H9 (cell line): ENCODE measurements at regions not wholly inside any gene's neighbourhood (a gene's known extent, or its start where the extent isn't known, plus 50 kb on each side); places are given as distances from the start of the nearest gene placed in this dataset.

Source experiments
- DNase-seq: peaks from one replicate; pipeline ENCODE4 v3.0.0-alpha.2; 2017
- H2AFZ ChIP-seq: one replicate; pipeline ENCODE4 v1.6.1; 2013; ENCODE audit warnings: mild to moderate bottlenecking, low read length, control low read depth, moderate library complexity
- H2AK5ac ChIP-seq: 2 replicates; pipeline ENCODE4 v1.6.1; 2013; ENCODE audit warnings: low read length, control low read depth, mixed read lengths; ENCODE audit not compliant: insufficient read length
- H2BK120ac ChIP-seq: one replicate; pipeline ENCODE4 v1.6.1; 2013; ENCODE audit warnings: low read depth, mild to moderate bottlenecking, low read length, control low read depth, inconsistent platforms; ENCODE audit not compliant: poor library complexity, severe bottlenecking
- H2BK12ac ChIP-seq: 2 replicates; pipeline ENCODE4 v1.6.1; 2013; ENCODE audit warnings: low read length, control low read depth, mixed read lengths, low read depth; ENCODE audit not compliant: insufficient read length
- H2BK15ac ChIP-seq: 2 replicates; pipeline ENCODE4 v1.6.1; 2013; ENCODE audit warnings: low read depth, low read length, control low read depth
- H2BK20ac ChIP-seq: one replicate; pipeline ENCODE4 v1.6.1; 2013; ENCODE audit warnings: low read depth, mild to moderate bottlenecking, low read length, control low read depth, inconsistent platforms; ENCODE audit not compliant: poor library complexity, severe bottlenecking
- H2BK5ac ChIP-seq: 2 replicates; pipeline ENCODE4 v1.6.1; 2013; ENCODE audit warnings: low read length, control low read depth, mixed read lengths; ENCODE audit not compliant: insufficient read length
- H3K14ac ChIP-seq: 2 replicates; pipeline ENCODE4 v1.6.1; 2013; ENCODE audit warnings: low read length, control low read depth; ENCODE audit not compliant: insufficient read depth
- H3K18ac ChIP-seq: 2 replicates; pipeline ENCODE4 v1.6.1; 2013; ENCODE audit warnings: low read depth, mild to moderate bottlenecking, mixed read lengths, low read length, control low read depth; ENCODE audit not compliant: insufficient read length
- H3K23ac ChIP-seq: 2 replicates; pipeline ENCODE4 v1.6.1; 2013; ENCODE audit warnings: low read length, control low read depth, mixed read lengths, low read depth; ENCODE audit not compliant: insufficient read length
- H3K23me2 ChIP-seq: 2 replicates; pipeline ENCODE4 v1.6.1; 2013; ENCODE audit warnings: low read depth, mild to moderate bottlenecking, mixed read lengths, low read length, control low read depth; ENCODE audit not compliant: insufficient read length, poor library complexity, severe bottlenecking
- H3K27ac ChIP-seq: 2 replicates; pipeline ENCODE4 v1.5.1; 2013; ENCODE audit warnings: low read length, control low read depth, mixed read lengths, low read depth; ENCODE audit not compliant: insufficient read length
- H3K27me3 ChIP-seq: 2 replicates; pipeline ENCODE4 v1.6.1; 2013; ENCODE audit warnings: low read length, control low read depth, inconsistent platforms; ENCODE audit not compliant: insufficient read depth
- H3K4ac ChIP-seq: 2 replicates; pipeline ENCODE4 v1.6.1; 2013; ENCODE audit warnings: low read depth, mild to moderate bottlenecking, control low read depth, inconsistent platforms, low read length, moderate library complexity
- H3K4me1 ChIP-seq: 2 replicates; pipeline ENCODE4 v1.6.1; 2013; ENCODE audit warnings: low read length, control low read depth, inconsistent platforms; ENCODE audit not compliant: insufficient read depth
- H3K4me2 ChIP-seq: 2 replicates; pipeline ENCODE4 v1.6.1; 2013; ENCODE audit warnings: low read length, control low read depth, mixed read lengths; ENCODE audit not compliant: insufficient read length, insufficient read depth
- H3K56ac ChIP-seq: 2 replicates; pipeline ENCODE4 v1.6.1; 2013; ENCODE audit warnings: low read depth, mild to moderate bottlenecking, mixed read lengths, low read length, control low read depth; ENCODE audit not compliant: insufficient read length
- H3K79me1 ChIP-seq: 2 replicates; pipeline ENCODE4 v1.6.1; 2013; ENCODE audit warnings: low read depth, mild to moderate bottlenecking, moderate library complexity, low read length, control low read depth, inconsistent platforms; ENCODE audit not compliant: insufficient read depth, poor library complexity, severe bottlenecking
- H3K79me2 ChIP-seq: 2 replicates; pipeline ENCODE4 v1.6.1; 2013; ENCODE audit warnings: low read length, control low read depth, inconsistent platforms; ENCODE audit not compliant: insufficient read depth
- H3K9ac ChIP-seq: 2 replicates; pipeline ENCODE4 v1.6.1; 2013; ENCODE audit warnings: low read length, control low read depth, mixed read lengths; ENCODE audit not compliant: insufficient read length; ENCODE audit errors: extremely low read depth
- H3K9me3 ChIP-seq: one replicate; pipeline ENCODE4 v1.6.1; 2013; ENCODE audit warnings: low read depth, low read length, inconsistent platforms; ENCODE audit not compliant: control insufficient read depth
- H3T11ph ChIP-seq: one replicate; pipeline ENCODE4 v1.6.1; 2013; ENCODE audit warnings: mild to moderate bottlenecking, low read length, control low read depth, inconsistent platforms
- H4K20me1 ChIP-seq: one replicate; pipeline ENCODE4 v1.6.1; 2013; ENCODE audit not compliant: control insufficient read depth, insufficient read length, insufficient read depth
- H4K5ac ChIP-seq: 2 replicates; pipeline ENCODE4 v1.6.1; 2013; ENCODE audit warnings: low read depth, mild to moderate bottlenecking, mixed read lengths, low read length, control low read depth; ENCODE audit not compliant: insufficient read length
- H4K8ac ChIP-seq: replicated peaks from 2 replicates; pipeline ENCODE4 v1.6.1; 2013; ENCODE audit warnings: low read length, control low read depth, mixed read lengths, low read depth; ENCODE audit not compliant: insufficient read length
- H4K91ac ChIP-seq: 2 replicates; pipeline ENCODE4 v1.6.1; 2013; ENCODE audit warnings: low read depth, mild to moderate bottlenecking, moderate library complexity, mixed read lengths, low read length, control low read depth; ENCODE audit not compliant: insufficient read length
- H3K27ac Mint-ChIP-seq, 3 experiments: 2 replicates in 2 of 3; 3 replicates in 1 of 3; pipeline ENCODE4 v1.8.0; 2020 to 2021; ENCODE audit warnings: mixed read lengths in 3 of 3, mild to moderate bottlenecking in 1 of 3, moderate library complexity in 1 of 3
- H3K27me3 Mint-ChIP-seq: 2 replicates; pipeline ENCODE4 v1.8.0; 2021; ENCODE audit warnings: low read depth, mild to moderate bottlenecking, moderate library complexity, mixed read lengths
- H3K36me3 Mint-ChIP-seq, 3 experiments: 2 replicates in 2 of 3; 3 replicates in 1 of 3; pipeline ENCODE4 v1.8.0; 2020 to 2021; ENCODE audit warnings: low read depth in 3 of 3, mixed read lengths in 3 of 3; ENCODE audit not compliant: insufficient read depth in 1 of 3
- H3K4me1 Mint-ChIP-seq, 2 experiments: 2 replicates each; pipeline ENCODE4 v1.8.0; 2020; ENCODE audit warnings: mixed read lengths in 2 of 2
- H3K4me3 Mint-ChIP-seq, 2 experiments: 2 replicates in 1 of 2; 3 replicates in 1 of 2; pipeline ENCODE4 v1.8.0; 2020 to 2021; ENCODE audit warnings: mild to moderate bottlenecking in 2 of 2, mixed read lengths in 2 of 2, moderate library complexity in 1 of 2
- H3K9me3 Mint-ChIP-seq, 2 experiments: 2 replicates in 1 of 2; 3 replicates in 1 of 2; pipeline ENCODE4 v1.8.0; 2020; ENCODE audit warnings: mild to moderate bottlenecking in 2 of 2, mixed read lengths in 2 of 2, moderate library complexity in 1 of 2
- CTCF ChIP-seq: fragments of 200-600 bp; sonication (generic); conservative IDR thresholded peaks from 3 replicates; pipeline ENCODE4 v1.8.0; 2021; ENCODE audit warnings: antibody characterized with exemption, mild to moderate bottlenecking
- WGBS: extraction: QIAGEN DNeasy Blood & Tissue Kit; methylation state at CpG from one replicate; pipeline ENCODE4 v1.1.7; 2013; ENCODE audit warnings: missing lambda C conversion rate, low lambda C conversion rate, mixed read lengths; ENCODE audit not compliant: insufficient read length; ENCODE audit errors: extremely low coverage; 5-methylcytosine and 5-hydroxymethylcytosine counted together

- H2BK12ac ChIP-seq = no peak overlapping the region
- WGBS = no CpG with 5 or more reads among the region's 10 CpGs
Measured at GRCh38 chr1:228930479-228930957, 195.2 kb downstream of the RHOU start.

More at GRCh38 chr1:228930479-228930957, 195.2 kb downstream of the RHOU start:
- Histone ChIP-seq H2AK5ac (no peak overlapping the region), H3K27me3 (no peaks in the 10 kb centered on the region), H4K8ac (no peak overlapping the region), H2BK15ac (no peak overlapping the region), H3K4me1 (no peaks in the 10 kb centered on the region), H3K4ac (no peak overlapping the region), H3K14ac (no peak overlapping the region), H3K23me2 (no peaks in the 10 kb centered on the region), H3T11ph (no peak overlapping the region), H4K91ac (no peak overlapping the region), H3K27ac (no peak overlapping the region), H4K5ac (no peak overlapping the region), H3K18ac (no peak overlapping the region), H3K9ac (no peak overlapping the region), H3K23ac (no peak overlapping the region), H3K56ac (no peak overlapping the region), H4K20me1 (no peaks in the 10 kb centered on the region), H2BK20ac (no peak overlapping the region), H3K79me2 (no peaks in the 10 kb centered on the region), H2BK120ac (no peak overlapping the region), H2AFZ (no peak overlapping the region), H3K9me3 (no peaks in the 10 kb centered on the region), H3K4me2 (no peak overlapping the region), H2BK5ac (no peak overlapping the region), H3K79me1 (no peaks in the 10 kb centered on the region)
- peaks cover 14% of the 10 kb centered on the region for H3K27me3 Mint-ChIP-seq
- H3K27ac Mint-ChIP-seq = no peak overlapping the region
- DNase-seq = no peak
- TF ChIP-seq CTCF = no peak
- H3K36me3 Mint-ChIP-seq = peaks cover 2 to 13% (median 3%) of the 10 kb centered on the region in 3 experiments; a peak in 6 of 7 replicates
- H3K4me3 Mint-ChIP-seq = no peak overlapping the region
- H3K9me3 Mint-ChIP-seq = peaks cover 7 to 15% of the 10 kb centered on the region in 2 experiments
- H3K4me1 Mint-ChIP-seq = peaks cover 2 to 4% of the 10 kb centered on the region in 2 experiments; a peak in 3 of 4 replicates
